ENCODE measurements at regions not wholly inside any gene's neighbourhood (a gene's known extent, or its start where the extent isn't known, plus 50 kb on each side); places are given as distances from the start of the nearest gene placed in this dataset.

DNA sequence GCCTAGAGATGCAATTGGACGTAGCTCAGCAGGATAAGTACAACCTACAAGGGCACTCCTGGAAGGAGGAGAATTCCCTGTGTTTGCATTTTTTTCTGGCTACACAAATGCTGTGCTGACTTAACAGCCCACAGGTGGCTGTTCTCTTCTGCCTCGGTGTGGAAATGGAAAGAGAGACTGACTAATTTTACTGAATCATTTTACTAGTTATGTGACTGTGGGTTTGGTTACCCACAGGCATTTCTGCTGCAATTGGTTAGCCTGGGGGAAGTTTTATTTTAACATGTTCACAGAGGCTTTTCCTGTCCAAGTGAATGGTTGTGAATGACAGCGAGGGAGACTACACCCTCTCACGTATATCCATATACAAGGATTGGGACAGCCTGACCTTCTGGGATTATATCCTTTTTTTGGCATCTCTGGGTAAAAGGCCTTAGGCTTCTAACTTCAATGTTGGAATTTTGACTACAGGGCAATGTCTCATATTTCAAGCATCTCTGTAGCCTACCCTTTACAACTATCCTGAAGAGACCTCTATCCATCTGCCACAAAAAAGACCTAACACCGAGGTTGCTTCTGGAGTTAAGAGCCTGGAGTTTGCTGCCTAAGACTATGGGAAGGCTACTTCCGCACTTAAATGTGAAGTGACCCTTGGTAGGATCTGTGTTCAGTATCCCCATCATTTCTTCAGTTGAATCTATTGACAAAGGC lies 67.2 kb upstream of the TP63 start:
- peak; percentile 17 for DNase-seq

DNA sequence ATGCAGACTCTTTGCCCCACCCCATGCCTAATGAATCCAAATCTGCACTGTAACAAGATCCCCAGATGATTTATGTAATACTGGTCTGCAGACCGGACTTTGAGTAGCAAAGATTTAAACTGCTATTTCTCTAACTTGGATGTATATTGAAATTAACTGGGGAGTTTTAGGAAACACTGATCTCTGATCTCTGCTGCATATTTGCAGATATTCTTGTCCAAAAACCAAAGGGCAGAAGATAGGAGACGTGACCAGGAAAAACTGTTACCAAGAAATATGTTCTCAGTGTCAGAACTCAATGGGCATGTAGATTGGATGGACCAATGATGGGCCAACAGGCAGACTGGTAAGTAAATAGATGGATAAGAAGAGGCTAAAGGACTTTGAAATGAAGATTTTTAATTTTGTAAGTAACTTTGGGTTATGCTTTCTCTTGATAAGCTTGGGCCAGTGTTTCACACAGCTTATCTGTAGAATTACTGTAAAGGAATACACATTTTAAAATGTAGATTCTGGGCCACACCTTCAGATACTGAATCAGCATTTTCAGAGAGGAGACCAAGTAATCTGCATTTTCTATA lies 64.5 kb upstream of the TP63 start:
- no peak for DNase-seq

DNA sequence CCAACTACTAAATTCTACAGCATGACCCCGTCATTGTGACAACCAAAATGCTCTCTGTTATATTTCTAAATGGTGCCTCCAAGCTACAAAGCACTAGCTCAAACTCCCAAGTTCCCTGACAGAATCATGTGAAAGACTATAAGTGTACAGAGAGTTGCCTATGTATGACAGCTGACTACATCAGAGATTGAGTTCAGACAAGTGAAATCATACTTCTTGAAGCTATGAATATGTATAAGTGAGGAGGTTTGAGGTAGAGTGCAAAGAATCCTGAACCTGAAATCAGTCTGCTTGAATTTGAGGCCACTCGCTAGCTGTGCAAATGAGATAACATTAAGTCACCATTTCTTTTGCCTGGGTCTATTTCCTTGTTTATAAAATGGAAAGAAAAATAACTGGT lies 63.9 kb upstream of the TP63 start:
- no peak for DNase-seq

DNA sequence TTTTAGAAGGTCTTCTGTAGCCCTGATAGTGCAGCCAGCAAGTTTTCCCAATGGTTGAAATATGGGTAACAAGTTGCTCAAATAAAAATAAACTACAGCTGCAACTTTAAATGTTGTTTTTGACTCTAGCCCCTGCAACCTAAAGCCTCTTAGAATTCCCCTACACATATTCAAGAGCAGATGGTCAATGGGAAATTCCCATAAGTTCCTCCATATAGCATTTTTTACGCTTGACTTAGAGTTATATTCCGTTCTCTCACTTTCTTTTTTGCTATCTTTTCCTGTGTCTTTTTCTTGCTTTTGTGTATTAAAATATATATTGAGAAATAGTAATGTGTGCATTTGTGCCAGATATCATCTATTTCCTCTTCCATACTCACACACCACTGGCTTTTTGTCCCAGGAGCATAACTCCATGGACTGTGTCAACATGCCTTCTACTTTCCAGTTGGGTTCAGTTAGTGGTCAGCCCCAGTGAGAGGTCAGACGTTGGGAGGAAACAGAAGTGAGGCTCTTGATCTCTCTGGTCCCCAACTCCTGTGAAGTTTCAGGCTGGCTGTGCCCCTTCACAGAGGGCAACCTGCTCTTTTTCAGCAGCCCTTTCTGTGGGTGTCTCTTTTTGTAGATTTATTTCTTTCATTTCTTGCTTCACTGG lies 63.3 kb upstream of the TP63 start:
- no peak for DNase-seq

DNA sequence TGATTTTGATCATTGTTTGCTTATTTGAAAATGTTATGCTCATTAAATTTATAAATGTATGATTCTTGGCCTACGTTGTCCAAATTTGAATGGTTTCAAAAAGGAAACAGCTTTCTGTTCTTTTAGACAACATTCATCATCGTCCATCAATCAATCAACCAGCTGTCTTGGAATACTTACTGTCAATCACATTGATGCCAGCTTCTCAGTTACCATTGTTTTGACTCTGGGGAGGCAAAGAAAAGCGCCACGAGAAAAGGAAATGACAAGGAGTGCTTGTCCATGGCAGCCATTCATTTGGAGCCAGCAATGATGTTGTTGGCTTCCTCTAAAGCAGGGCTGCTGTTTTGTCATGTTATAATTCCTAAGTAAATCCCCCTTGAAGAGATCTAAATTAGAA lies 62.2 kb upstream of the TP63 start:
- DNase-seq: no peak

DNA sequence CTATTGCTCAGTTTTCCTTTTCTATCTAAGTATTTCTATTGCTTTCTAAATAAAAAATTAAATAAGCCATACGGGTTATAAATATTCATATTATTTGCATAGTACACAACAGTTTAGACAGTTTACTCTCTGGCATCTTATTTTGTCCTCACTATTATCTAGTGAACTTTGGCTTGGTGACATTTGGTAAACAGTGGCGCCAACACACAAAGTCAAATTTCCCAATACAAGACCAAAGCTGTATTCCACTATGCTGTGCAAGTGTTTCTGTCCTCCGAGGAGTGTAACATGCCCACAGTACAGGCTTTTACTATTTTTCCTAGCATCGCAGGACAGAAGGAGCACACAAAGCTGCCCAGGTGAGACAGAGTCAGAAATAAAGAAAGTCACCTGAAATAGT lies 61.7 kb upstream of the TP63 start:
- DNase-seq: no peak

DNA sequence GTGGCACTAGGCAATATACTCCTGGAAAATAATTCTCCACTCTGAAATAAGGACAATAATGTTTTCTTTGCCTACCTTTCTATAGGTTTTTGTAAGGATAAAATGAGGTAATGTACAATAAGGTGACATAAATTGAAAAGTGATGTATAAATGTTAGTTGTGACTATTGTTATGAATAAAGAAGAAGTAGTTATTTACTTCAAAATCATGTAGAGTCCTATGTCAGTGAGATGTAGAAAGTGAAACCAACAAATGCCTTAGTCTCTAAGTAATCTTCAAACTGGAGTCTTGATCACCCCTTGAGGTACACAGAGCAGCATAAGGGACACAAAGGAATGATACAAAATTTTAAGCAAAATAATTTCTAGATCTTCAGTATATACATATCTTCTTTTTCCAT lies 60.3 kb upstream of the TP63 start:
- DNase-seq: no peak

DNA sequence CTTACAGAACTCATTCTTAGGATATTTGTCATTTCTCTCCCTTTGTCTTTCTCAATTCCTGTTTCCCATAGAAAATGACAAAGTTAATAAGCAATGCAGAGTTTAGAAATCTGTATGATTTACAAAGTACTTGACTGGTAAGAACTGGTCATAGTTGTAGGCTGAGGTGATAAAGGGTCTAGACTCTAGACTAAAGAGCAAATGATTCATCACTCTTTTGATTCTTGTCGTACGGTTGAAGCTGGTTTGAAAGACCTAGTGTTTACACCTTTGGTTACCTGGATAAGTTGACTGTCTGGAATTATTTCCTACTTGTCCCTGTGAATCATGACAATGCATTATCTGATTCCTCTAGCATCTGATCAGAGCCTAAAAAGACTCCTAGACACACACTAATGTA lies 58.9 kb upstream of the TP63 start:
- no peak for DNase-seq

DNA sequence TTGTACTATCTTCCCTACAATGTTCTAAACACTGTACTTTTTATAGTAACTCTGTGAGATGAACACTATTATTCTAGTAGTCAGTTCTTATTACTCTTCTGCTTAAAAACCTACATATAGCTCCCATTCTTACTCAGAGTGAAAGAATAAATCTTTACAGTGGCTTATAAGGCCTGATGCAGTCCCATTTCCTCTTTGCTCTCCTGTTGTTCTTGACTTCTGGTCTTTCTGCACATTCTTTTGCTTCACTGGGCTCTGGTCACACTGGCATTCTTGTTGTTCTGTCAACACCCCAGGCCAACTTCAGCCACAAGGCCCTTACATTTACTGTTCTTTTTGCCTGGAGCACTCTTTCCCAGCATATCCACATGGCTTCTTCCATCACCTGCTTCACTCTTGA lies 58.2 kb upstream of the TP63 start:
- no peak for DNase-seq

DNA sequence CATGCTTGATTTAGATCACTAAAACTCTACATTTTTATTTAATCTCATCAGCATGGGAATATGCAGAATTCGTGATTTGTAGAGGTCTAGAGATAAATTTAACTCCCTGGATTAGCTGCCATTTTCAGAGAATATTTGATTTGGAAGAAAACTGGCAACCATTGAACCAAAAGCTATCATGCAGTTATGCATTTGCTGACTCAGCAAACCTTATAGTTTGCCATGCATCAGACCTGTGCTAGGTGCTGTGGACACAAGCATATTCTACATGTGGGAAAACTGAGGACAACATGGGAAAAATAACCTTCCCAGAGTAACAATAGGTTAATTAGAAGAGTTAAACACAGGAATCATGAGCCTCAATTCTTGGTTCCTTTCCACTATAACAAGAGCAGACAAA lies 54.7 kb upstream of the TP63 start:
- no peak for DNase-seq

DNA sequence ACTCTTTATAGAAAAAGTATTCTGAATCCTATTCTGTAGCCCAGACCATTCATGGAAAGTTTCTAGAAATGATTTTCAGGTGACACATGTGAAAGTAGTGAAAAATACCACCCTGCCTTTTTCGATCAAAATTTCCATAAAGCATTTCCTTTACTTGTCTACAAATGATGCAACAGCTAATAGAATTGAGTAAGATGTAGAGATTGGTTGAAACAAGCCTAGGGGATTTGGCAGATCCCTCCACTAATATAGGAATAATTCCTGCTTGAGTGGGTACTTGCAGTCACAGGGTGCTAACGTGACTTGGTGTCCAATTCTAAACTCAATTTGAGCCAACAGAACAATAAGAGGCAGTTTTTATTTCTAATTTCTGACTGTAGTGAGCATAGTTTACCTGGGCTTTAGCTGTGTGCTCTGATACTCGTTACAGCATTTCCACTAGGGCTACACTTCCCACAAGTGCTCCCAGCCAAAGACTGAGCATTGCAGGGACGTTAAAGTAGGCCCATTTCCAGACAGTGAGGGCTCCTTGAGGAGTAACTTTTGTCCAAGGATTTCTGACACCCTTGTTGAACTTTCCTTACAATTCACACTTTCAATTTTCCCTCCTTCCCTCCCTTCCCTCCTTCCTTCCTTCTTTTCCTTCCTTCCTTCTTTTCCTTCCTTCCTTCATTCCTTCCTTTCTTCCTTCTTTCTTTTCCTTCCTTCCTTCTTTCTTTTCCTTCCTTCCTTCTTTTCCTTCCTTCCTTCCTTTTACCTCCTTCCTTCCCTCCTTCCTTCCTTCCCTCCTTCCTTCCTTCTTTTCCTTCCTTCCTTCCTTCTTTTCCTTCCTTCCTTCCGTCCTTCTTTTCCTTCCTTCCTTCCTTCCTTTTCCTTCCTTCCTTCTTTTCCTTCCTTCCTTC lies 53.9 kb upstream of the TP63 start:
- DNase-seq: no peak

DNA sequence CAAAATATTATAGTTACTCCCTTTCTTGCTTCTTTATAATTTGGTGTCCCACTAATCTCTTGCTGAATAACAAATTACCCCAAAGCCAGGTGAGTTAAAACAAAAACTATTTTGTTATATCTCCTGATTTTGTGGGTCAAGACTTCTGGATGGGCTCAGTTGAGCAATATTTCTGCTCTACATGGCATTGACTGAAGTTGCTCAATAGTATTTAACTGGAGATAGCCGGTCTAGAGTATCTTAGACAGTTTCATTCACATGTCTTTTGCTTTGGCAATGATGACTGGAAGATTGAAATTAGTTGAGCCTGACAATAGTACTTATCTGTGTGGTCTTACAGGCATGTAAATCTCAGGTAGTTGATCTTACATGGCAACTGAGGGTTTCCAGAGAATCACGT lies 51.0 kb upstream of the TP63 start:
- DNase-seq: no peak

All from GOT3 (cell line).